ENCODE measurements at regions not wholly inside any gene's neighbourhood (a gene's known extent, or its start where the extent isn't known, plus 50 kb on each side); places are given as distances from the start of the nearest gene placed in this dataset.
A peak's percentile ranks its signal among the peaks of the same experiment; 100 is the strongest.

DNA sequence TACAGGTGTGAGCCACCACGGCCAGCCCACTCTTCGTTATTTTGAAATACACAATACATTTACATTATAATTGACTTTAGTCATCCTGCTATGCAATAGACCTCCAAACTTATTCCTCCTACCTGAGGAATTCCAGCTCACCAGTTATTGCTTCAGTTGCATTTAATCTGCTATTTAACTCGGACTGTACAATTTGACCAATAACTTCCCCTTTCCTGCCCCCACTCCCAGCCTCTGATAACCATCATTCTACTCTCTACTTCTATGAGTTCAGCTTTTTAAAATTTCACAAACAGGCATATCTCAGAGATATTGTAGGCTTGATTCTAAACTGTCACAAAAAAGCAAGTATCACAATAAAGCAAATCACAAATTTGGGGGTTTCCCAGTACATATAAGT lies 157.0 kb downstream of the COPRS start:
- Histone ChIP-seq H3K4me1 (ENCODE audit: control insufficient read depth in 1 of 2, low read depth in 2 of 2) (peaks cover 3 to 8% of the 10 kb centered on the region in 2 donors), H3K27me3 (replicated peaks; ENCODE audit: insufficient read depth) (no peaks in the 10 kb centered on the region), H3K4me3 (no peak overlapping the region), H3K27ac (no peak overlapping the region), H3K36me3 (no peaks in the 10 kb centered on the region), H3K9me3 (no peaks in the 10 kb centered on the region)
- ATAC-seq (ENCODE audit: insufficient number of reproducible peaks, low FRiP score, low read depth) = no peak
- TF ChIP-seq CTCF (IDR thresholded peaks at IDR 0.05) = no peak
- DNase-seq (ENCODE audit: low spot score) = no peak

DNA sequence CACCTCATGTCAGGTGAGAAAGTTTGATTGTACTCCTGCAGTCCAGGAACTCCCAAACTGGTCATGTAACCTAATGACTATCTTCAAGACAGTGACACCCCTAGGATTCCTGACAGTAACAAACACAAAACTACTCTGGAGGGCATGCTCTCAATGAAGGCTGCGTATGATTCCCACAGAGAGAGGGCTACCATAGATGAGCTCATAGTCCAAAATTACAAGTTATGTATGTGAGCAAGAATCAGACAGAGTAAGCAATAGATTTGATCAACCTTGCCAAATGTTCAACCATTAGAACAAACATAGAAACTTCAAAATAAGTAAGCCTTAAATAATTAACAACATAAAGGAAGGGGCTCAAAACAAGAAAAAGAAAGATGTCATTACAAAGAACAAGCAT lies 158.1 kb downstream of the COPRS start:
- no peak for TF ChIP-seq CTCF (IDR thresholded peaks at IDR 0.05)
- no peak for ATAC-seq (ENCODE audit: insufficient number of reproducible peaks, low FRiP score, low read depth)
- H3K27ac ChIP-seq = peak overlapping the region in 1 of 2 donors; percentile 53

DNA sequence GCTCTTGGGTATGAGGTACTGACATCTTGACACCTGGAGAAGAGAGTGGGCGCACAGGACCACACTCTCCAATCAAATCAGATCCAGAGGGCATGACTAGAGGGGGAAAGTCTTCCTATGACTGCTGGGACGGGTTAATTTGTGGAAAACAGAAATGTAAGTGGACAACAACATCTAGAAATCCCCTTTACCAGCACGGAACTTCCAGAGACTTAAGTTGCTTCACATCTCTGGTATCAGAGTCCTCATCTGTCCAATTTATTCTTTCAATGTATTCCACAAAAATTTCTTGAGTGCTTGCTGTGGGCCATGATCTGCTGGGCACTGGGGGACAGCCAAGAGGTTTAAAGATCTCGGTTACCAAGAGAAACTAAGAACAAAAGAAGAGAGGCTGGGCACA lies 159.2 kb downstream of the COPRS start:
- TF ChIP-seq CTCF (IDR thresholded peaks at IDR 0.05) = no peak
- Histone ChIP-seq H3K4me3 (no peak overlapping the region), H3K9me3 (no peaks in the 10 kb centered on the region), H3K4me1 (ENCODE audit: control insufficient read depth in 1 of 2, low read depth in 2 of 2) (peaks cover 20 to 28% of the 10 kb centered on the region in 2 donors), H3K27ac (peak overlapping the region in 1 of 2 donors; percentile 53), H3K36me3 (no peaks in the 10 kb centered on the region), H3K27me3 (replicated peaks; ENCODE audit: insufficient read depth) (no peaks in the 10 kb centered on the region)
- no peak for DNase-seq (ENCODE audit: low spot score)
- ATAC-seq (ENCODE audit: insufficient number of reproducible peaks, low FRiP score, low read depth) = no peak

More for the DNA sequence above, 158.1 kb downstream of the COPRS start:
- DNase-seq (ENCODE audit: low spot score) = no peak
- Histone ChIP-seq H3K27me3 (replicated peaks; ENCODE audit: insufficient read depth) (no peaks in the 10 kb centered on the region), H3K36me3 (no peaks in the 10 kb centered on the region), H3K4me1 (ENCODE audit: control insufficient read depth in 1 of 2, low read depth in 2 of 2) (peaks cover 11 to 17% of the 10 kb centered on the region in 2 donors), H3K4me3 (no peak overlapping the region), H3K9me3 (no peaks in the 10 kb centered on the region)

DNA sequence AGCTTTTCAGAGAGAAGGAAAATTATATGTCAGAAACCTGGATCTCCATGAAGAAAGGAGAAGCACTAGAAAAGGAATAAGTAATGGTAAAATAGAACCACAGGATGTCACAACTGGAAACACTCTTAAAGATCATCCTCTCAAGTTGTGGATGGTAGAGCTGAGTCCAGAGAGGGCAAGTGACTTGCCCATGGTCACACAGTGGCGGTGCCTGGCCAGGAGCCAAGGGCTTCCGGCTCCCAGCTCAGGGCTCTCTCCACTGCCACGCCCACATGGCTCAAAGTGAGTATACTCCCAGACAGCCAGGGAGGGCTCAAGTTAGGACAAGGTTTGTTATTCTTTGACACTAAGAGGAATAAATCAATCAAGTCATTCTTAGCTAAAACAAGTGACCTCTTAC lies 159.8 kb downstream of the COPRS start:
- Histone ChIP-seq H3K4me3 (no peak overlapping the region), H3K36me3 (no peaks in the 10 kb centered on the region), H3K27me3 (replicated peaks; ENCODE audit: insufficient read depth) (no peaks in the 10 kb centered on the region), H3K27ac (no peak overlapping the region), H3K4me1 (ENCODE audit: control insufficient read depth in 1 of 2, low read depth in 2 of 2) (peaks cover 20 to 34% of the 10 kb centered on the region in 2 donors), H3K9me3 (no peaks in the 10 kb centered on the region)
- DNase-seq (ENCODE audit: low spot score) = no peak
- ATAC-seq (ENCODE audit: insufficient number of reproducible peaks, low FRiP score, low read depth) = no peak
- TF ChIP-seq CTCF (IDR thresholded peaks at IDR 0.05) = no peak

GRCh38 chr17:31698751-31699150 lies 160.3 kb downstream of the COPRS start:
- no peak overlapping the region for H3K27ac ChIP-seq
- ATAC-seq (ENCODE audit: insufficient number of reproducible peaks, low FRiP score, low read depth) = no peak
- no peaks in the 10 kb centered on the region for H3K9me3 ChIP-seq
- TF ChIP-seq CTCF (IDR thresholded peaks at IDR 0.05) = no peak
- peaks cover 20 to 39% of the 10 kb centered on the region in 2 donors for H3K4me1 ChIP-seq (ENCODE audit: control insufficient read depth in 1 of 2, low read depth in 2 of 2)
- no peak for DNase-seq (ENCODE audit: low spot score)
- H3K36me3 ChIP-seq = no peaks in the 10 kb centered on the region
- no peaks in the 10 kb centered on the region for H3K27me3 ChIP-seq (replicated peaks; ENCODE audit: insufficient read depth)
- H3K4me3 ChIP-seq = no peak overlapping the region
